ENCODE measurements at regions not wholly inside any gene's neighbourhood (a gene's known extent, or its start where the extent isn't known, plus 50 kb on each side); places are given as distances from the start of the nearest gene placed in this dataset.
A peak's percentile ranks its signal among the peaks of the same experiment; 100 is the strongest.

DNA sequence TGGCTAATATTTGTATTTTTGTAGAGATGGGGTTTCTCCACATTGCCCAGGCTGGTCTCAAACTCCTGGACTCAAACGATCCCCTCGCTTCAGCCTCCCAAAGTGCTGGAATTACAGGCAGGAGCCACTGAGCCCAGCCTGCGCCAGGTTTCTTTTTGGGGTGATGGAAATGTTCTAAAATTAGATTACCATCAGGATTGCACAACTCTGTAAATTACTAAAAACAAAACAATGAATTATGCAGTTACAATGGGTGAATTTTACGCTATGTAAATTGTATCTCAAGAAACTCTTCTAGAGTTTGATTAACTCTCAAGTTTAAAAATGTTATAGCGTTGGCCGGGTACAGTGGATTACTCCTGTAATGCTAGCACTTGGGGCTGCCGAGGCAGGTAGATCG is 118.9 kb upstream of the TBL1X start:
- Mint-ChIP-seq H3K36me3 (no peaks in the 10 kb centered on the region), H3K27ac (no peak overlapping the region), H3K4me3 (no peak overlapping the region), H3K4me1 (peaks cover 9% of the 10 kb centered on the region), H3K27me3 (no peaks in the 10 kb centered on the region), H3K9me3 (no peaks in the 10 kb centered on the region)

DNA sequence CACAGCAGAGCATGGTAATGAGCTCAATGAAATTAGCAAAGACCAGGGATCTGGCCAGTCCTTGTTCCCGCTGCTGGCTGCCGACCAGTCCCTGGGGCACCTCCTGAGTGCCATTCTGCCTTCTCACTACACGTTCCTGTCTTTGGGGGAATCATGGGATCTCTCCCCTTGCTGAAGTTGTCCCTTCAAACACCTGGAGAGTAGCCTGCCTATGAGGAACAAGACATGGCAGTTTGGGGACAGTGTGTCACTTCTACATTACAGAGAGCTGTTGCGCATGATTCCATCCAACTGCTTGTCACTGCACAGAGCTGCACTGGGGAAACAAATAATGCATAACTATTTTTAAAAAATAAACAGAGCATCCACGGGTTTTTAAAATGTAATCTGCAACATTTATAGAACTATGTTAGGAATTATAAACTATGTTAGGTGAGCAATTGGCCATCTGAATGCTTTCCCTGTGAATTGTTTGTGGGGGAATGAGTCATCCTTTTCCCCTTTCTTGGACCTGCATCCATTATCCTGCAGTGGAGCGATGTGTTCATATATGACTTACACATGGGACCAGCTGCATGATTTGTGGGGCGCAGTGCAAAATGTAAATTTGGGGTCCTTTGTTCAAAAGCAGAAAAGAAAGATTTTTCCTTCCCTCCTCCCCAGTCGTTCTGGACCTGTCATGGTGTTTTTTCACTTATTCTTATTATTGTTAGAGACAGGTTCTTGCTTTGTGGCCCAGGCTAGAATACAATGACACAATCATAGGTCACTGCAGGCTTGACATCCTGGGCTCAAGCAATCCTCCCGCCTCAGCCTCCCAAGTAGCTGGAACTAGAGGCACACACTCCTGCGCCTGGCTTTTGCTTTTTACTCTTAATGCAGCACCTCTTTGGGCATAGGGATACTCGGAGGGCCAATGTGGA is 115.0 kb upstream of the TBL1X start:
- Mint-ChIP-seq H3K4me1 (peaks cover 18% of the 10 kb centered on the region), H3K27me3 (no peaks in the 10 kb centered on the region), H3K27ac (no peak overlapping the region), H3K9me3 (no peaks in the 10 kb centered on the region), H3K36me3 (no peaks in the 10 kb centered on the region), H3K4me3 (no peak overlapping the region)

DNA sequence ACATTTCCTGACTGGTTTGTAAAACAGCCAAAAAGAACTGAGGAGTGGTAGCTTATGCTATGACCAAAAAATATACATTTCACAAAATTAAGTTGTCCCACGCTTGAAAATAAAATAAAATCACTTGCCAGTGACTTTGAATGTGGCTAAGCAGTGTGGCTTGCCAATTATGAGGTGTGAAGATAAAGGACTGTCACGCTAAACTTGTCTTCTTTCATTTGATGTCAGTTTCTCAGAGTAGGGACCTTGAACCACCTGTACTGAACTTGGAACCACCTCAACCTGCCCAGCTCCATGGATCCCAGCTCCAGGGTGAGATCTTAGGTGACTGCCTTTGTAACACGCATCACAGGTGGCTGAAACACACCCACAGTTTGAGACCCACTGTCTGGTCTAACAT is 113.7 kb upstream of the TBL1X start:
- Mint-ChIP-seq H3K36me3 (no peaks in the 10 kb centered on the region), H3K9me3 (no peaks in the 10 kb centered on the region), H3K4me3 (no peak overlapping the region), H3K27ac (no peak overlapping the region), H3K4me1 (peaks cover 28% of the 10 kb centered on the region), H3K27me3 (no peaks in the 10 kb centered on the region)

DNA sequence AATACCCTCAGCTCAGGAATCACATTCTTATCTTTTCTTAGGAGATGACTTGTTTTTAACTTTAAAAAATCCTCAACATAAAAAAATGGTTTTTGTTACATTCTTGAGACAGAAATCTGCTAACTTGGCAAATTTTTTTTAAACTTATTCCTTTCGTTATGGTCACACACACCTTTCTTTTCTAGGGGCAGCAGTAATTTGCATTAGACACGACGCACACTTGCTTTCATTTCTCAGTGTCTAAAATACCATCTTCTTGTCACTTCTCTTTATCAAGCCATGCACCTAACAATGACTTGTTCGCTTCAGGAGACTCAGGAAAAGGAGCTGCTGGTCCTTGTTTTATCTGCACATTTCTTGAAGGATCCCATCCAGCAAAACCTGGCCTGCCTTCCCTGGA is 112.6 kb upstream of the TBL1X start:
- Mint-ChIP-seq H3K27me3 (no peaks in the 10 kb centered on the region), H3K4me1 (peaks cover 33% of the 10 kb centered on the region), H3K9me3 (no peaks in the 10 kb centered on the region), H3K4me3 (peak overlapping the region; percentile 76), H3K36me3 (no peaks in the 10 kb centered on the region), H3K27ac (peak overlapping the region; percentile 78)

DNA sequence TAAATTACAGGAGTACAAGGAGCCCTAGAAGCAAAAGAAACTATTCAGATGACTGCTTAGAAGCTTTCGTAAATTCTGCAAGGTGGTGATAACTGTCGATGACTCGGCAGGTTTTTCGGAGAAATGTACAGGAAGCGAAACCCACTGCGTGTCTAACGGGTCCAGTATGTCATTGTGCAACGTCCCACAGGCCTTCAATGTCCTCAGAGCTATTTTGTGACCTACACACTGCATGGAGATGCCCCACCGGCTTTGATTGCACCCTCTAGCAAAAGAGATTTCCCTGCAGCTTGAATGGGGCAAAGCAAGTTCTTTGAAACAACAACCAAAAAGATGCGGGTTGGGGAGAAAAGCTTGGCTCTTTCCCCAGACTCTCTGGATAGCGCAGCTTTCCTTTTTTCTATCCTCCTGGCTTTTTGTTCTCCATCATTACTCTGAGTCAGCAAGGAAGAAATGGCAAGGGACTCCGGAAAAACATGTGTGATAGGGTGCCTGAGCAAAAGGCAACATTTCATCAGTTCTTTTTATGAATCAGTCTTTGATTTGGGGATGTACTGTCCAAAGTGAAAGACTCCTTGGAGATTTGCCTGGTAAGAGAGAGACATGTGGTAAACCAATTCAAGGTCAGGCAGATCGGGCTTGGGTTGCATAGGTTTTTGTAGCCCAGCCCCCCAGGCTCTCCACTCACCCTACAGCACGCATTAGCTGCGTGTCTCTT is 112.0 kb upstream of the TBL1X start:
- Mint-ChIP-seq H3K9me3 (no peaks in the 10 kb centered on the region), H3K4me3 (peak overlapping the region; percentile 76), H3K36me3 (no peaks in the 10 kb centered on the region), H3K27me3 (no peaks in the 10 kb centered on the region), H3K4me1 (peaks cover 33% of the 10 kb centered on the region), H3K27ac (peak overlapping the region; percentile 55)

DNA sequence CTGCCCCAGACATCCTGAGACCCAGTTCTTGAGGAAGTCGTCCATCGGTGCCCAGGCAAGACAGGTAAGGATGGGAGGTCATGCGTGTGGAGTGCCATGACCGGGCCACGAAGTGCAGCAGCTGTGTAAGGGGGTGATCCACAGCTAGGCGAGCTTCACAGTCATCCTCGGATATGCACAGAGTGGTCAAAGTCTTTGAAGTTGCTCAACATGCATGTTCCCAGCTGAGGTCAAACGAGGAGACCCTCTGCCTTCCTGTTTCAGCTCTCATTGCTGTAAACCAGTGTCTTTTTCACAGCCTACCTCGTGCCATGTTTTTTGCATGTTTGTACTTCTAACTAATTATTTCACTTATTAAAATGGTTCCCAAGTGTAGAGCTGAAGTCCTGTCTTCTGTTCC is 109.9 kb upstream of the TBL1X start:
- H3K9me3 Mint-ChIP-seq: no peaks in the 10 kb centered on the region
- H3K4me3 Mint-ChIP-seq: no peak overlapping the region
- H3K36me3 Mint-ChIP-seq: no peaks in the 10 kb centered on the region
- H3K4me1 Mint-ChIP-seq: peaks cover 33% of the 10 kb centered on the region
- no peak overlapping the region for H3K27ac Mint-ChIP-seq
- H3K27me3 Mint-ChIP-seq: no peaks in the 10 kb centered on the region

DNA sequence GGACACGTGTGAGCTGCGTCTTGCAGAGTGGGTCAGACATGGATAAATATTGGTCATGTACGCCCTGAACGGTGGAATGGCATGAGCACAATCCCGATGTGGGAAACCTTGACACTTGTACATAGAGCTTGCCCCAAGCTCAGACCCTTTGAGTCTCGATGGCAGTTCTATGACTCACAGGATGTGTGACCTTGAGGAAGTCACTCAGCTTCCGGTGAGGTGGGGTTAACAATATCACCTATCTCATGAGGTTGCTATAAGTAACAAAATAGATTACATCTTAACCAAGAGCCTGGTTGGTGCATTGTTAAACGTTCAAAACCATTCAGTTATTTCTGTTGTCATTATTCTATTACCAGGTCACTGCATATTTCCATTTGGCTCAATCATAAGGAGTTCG is 109.1 kb upstream of the TBL1X start:
- no peaks in the 10 kb centered on the region for H3K27me3 Mint-ChIP-seq
- no peaks in the 10 kb centered on the region for H3K9me3 Mint-ChIP-seq
- no peaks in the 10 kb centered on the region for H3K36me3 Mint-ChIP-seq
- no peak overlapping the region for H3K27ac Mint-ChIP-seq
- peaks cover 33% of the 10 kb centered on the region for H3K4me1 Mint-ChIP-seq
- H3K4me3 Mint-ChIP-seq: peak overlapping the region; percentile 41

DNA sequence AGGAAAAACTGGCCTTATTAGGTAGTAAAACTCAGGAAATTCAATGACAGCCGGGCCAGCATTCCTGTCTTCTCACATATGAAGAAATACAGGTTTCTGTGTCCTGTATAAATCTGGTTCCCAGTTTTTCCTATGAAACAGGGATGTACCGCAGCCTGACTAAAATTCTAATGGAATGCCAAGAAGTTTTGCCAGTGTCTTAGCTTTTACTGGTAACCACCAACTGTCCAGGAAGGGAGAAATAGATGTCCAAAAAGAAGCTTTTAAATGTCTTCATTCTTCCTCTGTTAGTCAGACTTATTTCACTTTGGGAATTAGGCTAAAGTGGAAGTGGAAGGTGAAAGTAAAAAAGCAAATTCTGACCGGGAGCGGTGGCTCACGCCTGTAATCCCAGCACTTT is 108.0 kb upstream of the TBL1X start:
- Mint-ChIP-seq H3K4me3 (no peak overlapping the region), H3K27ac (no peak overlapping the region), H3K9me3 (no peaks in the 10 kb centered on the region), H3K36me3 (no peaks in the 10 kb centered on the region), H3K27me3 (no peaks in the 10 kb centered on the region), H3K4me1 (peaks cover 29% of the 10 kb centered on the region)

DNA sequence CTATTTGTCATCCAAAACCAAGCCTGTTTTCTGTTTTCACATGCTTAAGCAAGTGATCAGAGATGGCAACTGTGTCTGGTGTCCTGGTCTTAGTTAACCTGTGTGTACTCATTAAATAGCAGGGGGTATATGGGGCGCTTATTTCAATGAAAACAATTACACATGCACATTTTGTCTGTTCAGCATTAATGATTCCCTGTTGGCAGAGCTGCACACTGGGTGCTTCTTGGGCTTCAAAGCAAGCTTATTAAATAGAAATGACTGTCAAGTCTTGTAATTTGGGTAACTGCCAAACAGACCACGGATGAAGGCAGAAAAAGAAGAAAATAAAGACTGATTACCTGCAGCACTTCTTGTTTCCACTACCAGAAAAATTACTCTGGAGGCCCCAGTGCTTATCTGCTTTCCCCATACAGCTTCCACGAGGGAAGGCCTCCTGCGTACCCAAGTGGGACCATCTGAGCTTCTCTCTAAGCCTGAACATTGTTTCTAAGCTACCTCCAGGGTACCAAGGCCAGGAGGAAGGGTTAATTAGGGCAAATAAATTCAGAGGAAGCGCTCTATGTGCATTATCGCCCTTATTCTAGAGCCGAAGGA is 107.2 kb upstream of the TBL1X start:
- Mint-ChIP-seq H3K27ac (no peak overlapping the region), H3K9me3 (no peaks in the 10 kb centered on the region), H3K36me3 (no peaks in the 10 kb centered on the region), H3K4me3 (no peak overlapping the region), H3K4me1 (peaks cover 21% of the 10 kb centered on the region), H3K27me3 (no peaks in the 10 kb centered on the region)

DNA sequence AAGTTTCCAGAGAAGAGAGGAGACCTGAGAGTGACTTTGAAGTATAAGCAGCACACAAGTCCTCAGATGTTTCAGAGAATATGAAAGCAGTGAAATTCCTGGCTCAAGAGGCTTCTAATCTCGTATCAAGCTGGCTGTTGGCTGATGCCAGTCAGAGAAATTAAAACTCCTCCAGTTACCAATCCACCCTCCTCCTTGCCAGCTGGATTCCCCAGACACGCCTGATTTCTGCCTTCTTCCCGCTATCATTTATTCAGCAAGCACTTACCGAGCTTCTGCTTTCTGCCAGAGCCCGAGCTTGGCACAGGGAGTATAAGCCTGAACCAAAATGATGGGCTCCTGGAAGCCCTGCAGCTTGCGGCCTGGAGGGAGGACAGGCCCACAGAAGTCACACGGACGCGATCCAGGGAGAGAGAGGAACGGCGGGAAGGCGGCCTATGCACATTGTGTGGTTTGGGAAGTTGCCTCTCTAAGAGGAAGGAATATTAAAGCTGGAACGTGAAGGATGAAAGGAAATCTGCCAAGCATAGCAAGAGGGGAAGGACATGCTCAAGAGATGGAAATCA is 102.4 kb upstream of the TBL1X start:
- H3K27me3 Mint-ChIP-seq: no peaks in the 10 kb centered on the region
- H3K36me3 Mint-ChIP-seq: no peaks in the 10 kb centered on the region
- no peak overlapping the region for H3K4me3 Mint-ChIP-seq
- no peak overlapping the region for H3K27ac Mint-ChIP-seq
- H3K9me3 Mint-ChIP-seq: no peaks in the 10 kb centered on the region
- H3K4me1 Mint-ChIP-seq: no peaks in the 10 kb centered on the region

DNA sequence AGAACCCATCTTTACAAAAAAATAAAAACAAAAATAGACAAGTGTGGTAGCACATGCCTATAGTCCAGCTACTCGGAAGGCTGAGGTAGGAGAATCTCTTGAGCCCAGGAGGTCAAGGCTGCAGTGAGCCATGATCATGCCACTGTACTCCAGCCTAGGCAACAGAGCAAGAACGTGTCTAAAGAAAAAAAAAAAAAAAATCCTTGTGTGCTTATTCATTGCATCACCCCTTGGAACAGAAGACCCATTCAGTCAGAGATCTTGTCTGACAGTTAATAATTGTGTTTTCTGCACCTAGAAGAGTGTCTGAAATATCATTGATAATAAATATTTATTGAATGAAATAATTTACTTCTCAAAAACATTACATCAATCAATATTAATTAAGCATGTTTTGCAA is 97.4 kb upstream of the TBL1X start:
- H3K4me1 Mint-ChIP-seq: peaks cover 6% of the 10 kb centered on the region
- H3K27me3 Mint-ChIP-seq: no peaks in the 10 kb centered on the region
- H3K9me3 Mint-ChIP-seq: no peaks in the 10 kb centered on the region
- no peak overlapping the region for H3K4me3 Mint-ChIP-seq
- H3K36me3 Mint-ChIP-seq: no peaks in the 10 kb centered on the region
- no peak overlapping the region for H3K27ac Mint-ChIP-seq

DNA sequence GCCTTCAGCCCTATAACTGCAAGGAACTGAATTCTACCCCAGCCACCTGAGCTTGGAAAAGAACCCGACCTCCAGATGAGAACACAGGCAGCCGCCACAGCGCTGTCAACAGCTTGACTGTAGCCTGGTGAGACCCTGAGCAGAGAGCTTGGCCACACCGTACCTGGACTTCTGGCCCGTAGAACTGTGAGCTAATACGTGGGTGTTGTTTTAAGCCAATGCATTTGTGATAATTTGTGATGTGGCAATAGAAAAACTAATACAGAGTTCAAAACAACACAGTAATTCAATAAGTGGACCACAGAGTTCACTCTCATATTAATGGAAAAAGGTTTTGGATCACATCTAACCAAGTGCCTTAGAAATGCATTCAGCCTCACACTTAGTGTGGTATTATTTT is 96.6 kb upstream of the TBL1X start:
- Mint-ChIP-seq H3K4me3 (no peak overlapping the region), H3K4me1 (peaks cover 6% of the 10 kb centered on the region), H3K27ac (no peak overlapping the region), H3K36me3 (no peaks in the 10 kb centered on the region), H3K9me3 (no peaks in the 10 kb centered on the region), H3K27me3 (no peaks in the 10 kb centered on the region)

DNA sequence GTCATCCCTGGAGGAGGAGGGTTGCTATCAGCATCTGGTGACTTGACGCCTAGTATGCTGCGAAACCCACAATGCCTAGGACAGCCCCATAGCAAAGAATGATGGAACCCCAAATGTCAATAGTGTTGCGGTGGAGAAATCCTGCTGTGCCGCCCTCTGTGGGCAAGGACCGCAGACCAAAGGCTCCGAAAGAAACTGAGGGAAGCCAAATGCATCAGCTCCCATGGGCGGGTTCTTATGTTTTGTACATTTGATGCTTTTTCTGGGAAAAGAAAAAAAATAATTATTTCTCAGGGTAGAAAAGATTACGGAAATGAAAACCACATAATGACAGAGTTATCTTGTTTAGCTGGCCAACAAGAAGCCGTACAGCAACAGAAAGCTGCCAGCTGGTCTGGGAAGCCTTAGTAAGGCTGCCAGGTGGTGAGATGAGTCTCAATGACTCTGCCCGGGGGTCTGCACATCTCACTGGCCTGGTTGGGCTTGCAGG is 95.0 kb upstream of the TBL1X start:
- Mint-ChIP-seq H3K36me3 (no peaks in the 10 kb centered on the region), H3K4me3 (no peak overlapping the region), H3K9me3 (no peaks in the 10 kb centered on the region), H3K27ac (no peak overlapping the region), H3K4me1 (peaks cover 6% of the 10 kb centered on the region), H3K27me3 (no peaks in the 10 kb centered on the region)

DNA sequence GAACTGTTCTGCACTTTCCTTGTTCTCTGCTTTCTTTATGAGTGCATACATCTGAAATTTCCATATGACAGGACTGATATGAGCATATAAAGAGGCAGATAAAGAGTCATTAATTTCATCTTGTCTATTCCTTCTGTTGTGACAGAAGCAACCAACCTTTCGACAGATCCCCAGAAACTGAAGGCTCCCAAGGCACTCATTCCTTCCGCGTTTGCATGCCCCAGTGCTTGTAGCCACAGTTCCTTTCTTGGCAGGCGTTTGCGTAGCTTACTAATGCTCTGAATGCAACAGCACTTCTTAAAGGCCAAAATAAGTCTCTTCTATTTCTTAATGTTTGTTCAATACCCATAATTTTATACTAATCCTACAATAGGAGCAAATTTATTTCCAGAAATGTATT is 94.0 kb upstream of the TBL1X start:
- Mint-ChIP-seq H3K36me3 (no peaks in the 10 kb centered on the region), H3K4me3 (no peak overlapping the region), H3K4me1 (peaks cover 6% of the 10 kb centered on the region), H3K27ac (no peak overlapping the region), H3K27me3 (no peaks in the 10 kb centered on the region), H3K9me3 (no peaks in the 10 kb centered on the region)

DNA sequence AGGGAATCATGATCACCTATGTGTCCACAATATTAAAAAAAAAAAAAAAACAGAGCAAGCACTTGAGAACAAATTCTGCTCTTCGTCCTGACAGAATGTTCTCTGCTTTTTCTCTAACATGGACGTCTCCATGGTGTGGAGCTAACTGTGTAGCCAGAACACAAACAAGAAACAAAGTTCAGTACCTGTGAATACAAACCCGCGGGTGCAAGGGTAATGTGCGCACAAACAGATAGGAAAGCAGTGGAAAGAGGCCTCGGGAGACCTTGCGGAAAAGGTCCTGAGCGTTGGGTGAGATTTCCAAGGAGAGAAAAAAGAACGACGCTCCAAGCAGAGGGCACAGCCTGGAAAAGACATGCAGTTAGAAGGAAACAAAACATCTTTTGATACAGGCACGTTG is 92.0 kb upstream of the TBL1X start:
- no peaks in the 10 kb centered on the region for H3K9me3 Mint-ChIP-seq
- peaks cover 6% of the 10 kb centered on the region for H3K4me1 Mint-ChIP-seq
- H3K27ac Mint-ChIP-seq: no peak overlapping the region
- no peaks in the 10 kb centered on the region for H3K36me3 Mint-ChIP-seq
- H3K4me3 Mint-ChIP-seq: no peak overlapping the region
- no peaks in the 10 kb centered on the region for H3K27me3 Mint-ChIP-seq

DNA sequence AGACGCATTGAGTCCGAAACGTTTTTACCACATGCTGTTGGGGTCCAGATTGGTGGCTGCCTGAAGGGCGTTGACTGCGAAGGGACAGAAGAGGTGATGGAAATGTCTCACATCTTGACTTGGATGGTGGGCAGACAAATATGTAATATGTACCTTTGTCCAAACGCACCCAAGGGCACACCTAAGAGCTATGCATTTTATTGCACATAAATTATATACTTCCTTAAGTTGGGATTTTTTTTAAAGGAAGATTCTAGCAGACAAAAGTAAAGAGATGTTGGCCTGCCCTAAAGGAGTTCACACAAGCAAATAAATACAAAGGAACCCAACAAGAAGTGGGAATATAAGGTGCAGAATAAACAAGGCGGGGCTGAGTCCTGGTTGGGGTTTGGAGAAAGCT is 91.1 kb upstream of the TBL1X start:
- no peaks in the 10 kb centered on the region for H3K27me3 Mint-ChIP-seq
- H3K9me3 Mint-ChIP-seq: no peaks in the 10 kb centered on the region
- H3K4me3 Mint-ChIP-seq: no peak overlapping the region
- peaks cover 6% of the 10 kb centered on the region for H3K4me1 Mint-ChIP-seq
- H3K27ac Mint-ChIP-seq: no peak overlapping the region
- no peaks in the 10 kb centered on the region for H3K36me3 Mint-ChIP-seq

Measured in activated naive CD4-positive, alpha-beta T cell treated with anti-CD3 and anti-CD28 coated beads, Interleukin-2, amount 50 U/mL, for 24 hours (primary cell).